ENCODE measurements at regions not wholly inside any gene's neighbourhood (a gene's known extent, or its start where the extent isn't known, plus 50 kb on each side); places are given as distances from the start of the nearest gene placed in this dataset.
"Not testable (repeated sequence)": the region's sequence is repeated elsewhere in the genome, so short reads cannot be mapped to it uniquely, and the experiment has no call there.

DNA sequence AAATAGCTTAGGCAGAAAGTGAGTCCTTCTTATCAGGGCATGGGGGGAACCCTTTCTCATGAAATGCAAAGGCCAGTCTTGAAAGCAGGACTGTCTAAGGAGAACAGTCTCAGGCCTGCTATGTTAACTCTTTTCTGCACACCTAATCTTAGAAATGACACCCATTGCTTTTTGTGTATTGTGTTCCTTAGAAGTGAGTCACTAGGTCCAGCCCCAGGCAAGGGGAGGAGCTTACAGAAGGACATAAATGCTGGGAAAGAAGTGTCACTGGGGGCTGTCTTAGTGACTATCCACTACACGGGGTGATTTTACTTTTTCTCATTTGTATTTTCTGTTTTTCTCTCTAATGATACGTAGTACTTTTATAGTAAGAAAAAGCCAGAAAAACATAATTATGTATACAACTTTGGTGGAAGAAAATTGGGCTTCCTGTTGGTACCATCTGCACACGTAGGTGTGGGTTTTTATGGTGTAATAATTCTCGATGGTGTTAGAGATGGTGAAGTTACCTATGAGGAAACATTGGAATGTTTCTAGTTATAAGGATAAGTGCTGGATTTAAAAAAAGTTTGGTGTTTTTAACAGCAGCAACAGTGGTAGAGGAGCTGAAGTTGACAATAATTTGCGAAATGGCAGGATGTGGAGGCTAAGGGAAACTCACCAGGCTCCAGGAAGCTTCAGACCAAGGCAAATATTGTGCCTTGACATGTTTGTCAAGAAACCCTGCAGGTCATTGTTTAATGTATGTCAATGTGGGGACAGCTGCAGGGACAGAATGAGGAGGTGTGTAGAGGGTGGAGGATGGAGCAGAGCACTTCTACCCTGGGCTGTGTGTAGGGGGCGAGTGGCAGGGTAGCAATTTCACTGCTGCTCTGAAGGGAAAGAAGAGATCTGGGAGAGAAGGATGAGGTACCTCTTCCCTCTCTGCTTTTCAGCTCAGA lies 214.9 kb downstream of the KTN1 start (continued):
- no peak for TF ChIP-seq ZNF462 (CRISPR knock-in tag; IDR thresholded peaks at IDR 0.05)
- TF ChIP-seq ZNF114 (CRISPR knock-in tag; IDR thresholded peaks at IDR 0.05), result no peak
- no peak for TF ChIP-seq ZNF331 (CRISPR knock-in tag; IDR thresholded peaks at IDR 0.05; ENCODE audit: low read depth)
- TF ChIP-seq EZH2 (IDR thresholded peaks at IDR 0.05; ENCODE audit: low read depth, unreplicated experiment), result no peak

DNA sequence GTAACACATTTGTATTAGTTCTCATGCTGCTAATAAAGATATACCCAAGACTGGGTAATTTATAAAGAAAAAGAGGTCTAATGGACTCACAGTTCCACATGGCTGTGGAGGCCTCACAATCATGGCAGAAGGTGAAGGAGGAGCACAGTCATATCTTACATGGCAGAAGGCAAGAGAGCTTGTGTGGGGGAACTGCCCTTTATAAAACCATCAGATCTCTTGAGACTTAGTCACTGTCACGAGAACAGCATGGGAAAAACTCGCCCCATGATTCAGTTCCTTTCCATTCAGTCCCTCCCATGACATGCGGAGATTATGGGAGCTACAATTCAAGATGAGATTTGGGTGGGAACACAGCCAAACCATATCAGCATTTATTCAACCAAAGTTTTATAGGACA lies 216.5 kb downstream of the KTN1 start:
- H3K27me3 ChIP-seq (ENCODE audit: insufficient read depth); H3K27ac ChIP-seq (ENCODE audit: low read depth); H3K27ac Mint-ChIP-seq; H3K27me3 Mint-ChIP-seq (ENCODE audit: insufficient read depth, low read depth, poor library complexity); H2AFZ ChIP-seq; H3K9me3 Mint-ChIP-seq; H3K4me3 Mint-ChIP-seq; H3K4me2 ChIP-seq; H3K36me3 Mint-ChIP-seq (ENCODE audit: low read depth); DNase-seq (ENCODE audit: low spot score); H3K4me3 ChIP-seq; H3K36me3 ChIP-seq (ENCODE audit: insufficient read depth); H3F3A ChIP-seq (replicated peaks; ENCODE audit: low read depth); ATAC-seq; H3K79me2 ChIP-seq (replicated peaks; ENCODE audit: insufficient read depth); H4K20me1 ChIP-seq (replicated peaks; ENCODE audit: insufficient read depth): not testable (repeated sequence)
- peaks cover 10% of the 10 kb centered on the region for H3K9me2 ChIP-seq (ENCODE audit: insufficient read depth)
- peaks cover 55% of the 10 kb centered on the region for H3K4me1 ChIP-seq (ENCODE audit: insufficient read depth)
- H3K4me1 Mint-ChIP-seq, result peaks cover 38% of the 10 kb centered on the region

Measured in GM23338 (cell line).